ENCODE measurements at regions not wholly inside any gene's neighbourhood (a gene's known extent, or its start where the extent isn't known, plus 50 kb on each side); places are given as distances from the start of the nearest gene placed in this dataset.

DNA sequence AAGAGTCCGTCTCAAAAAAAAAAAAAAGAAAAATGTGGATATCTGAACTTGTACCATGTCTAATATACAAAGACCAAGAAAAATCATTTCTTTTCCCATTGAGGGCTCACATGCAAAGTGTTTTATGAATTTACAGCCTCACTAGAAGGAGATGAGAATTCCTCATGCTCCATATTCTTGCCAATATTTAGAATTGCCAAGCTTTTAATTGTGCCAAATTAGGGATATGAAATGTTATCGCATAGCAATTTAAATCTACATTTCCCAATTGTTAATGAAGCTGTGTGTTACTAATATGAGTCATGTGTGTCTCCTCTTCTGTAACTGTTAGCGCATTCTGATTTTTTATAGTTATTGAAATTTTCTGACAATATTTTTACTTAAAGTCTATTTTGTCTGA, 63.0 kb upstream of the CRYM start:
- CTCF ChIA-PET, result no interaction called here
- POLR2A ChIA-PET, result no interaction called here
- TF ChIP-seq, protein P1, sequence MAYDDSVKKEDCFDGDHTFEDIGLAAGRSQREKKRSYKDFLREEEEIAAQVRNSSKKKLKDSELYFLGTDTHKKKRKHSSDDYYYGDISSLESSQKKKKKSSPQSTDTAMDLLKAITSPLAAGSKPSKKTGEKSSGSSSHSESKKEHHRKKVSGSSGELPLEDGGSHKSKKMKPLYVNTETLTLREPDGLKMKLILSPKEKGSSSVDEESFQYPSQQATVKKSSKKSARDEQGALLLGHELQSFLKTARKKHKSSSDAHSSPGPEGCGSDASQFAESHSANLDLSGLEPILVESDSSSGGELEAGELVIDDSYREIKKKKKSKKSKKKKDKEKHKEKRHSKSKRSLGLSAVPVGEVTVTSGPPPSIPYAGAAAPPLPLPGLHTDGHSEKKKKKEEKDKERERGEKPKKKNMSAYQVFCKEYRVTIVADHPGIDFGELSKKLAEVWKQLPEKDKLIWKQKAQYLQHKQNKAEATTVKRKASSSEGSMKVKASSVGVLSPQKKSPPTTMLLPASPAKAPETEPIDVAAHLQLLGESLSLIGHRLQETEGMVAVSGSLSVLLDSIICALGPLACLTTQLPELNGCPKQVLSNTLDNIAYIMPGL (CRISPR knock-in tag; IDR thresholded peaks at IDR 0.05), result no peak
- TF ChIP-seq ZNF416 (CRISPR knock-in tag; IDR thresholded peaks at IDR 0.05) (no peak), IRF2 (CRISPR knock-in tag; IDR thresholded peaks at IDR 0.05; ENCODE audit: borderline replicate concordance, low read depth) (no peak), ZNF232 (CRISPR knock-in tag; IDR thresholded peaks at IDR 0.05) (no peak), NR2C2 (CRISPR knock-in tag; IDR thresholded peaks at IDR 0.05) (no peak), JAZF1 (CRISPR knock-in tag; IDR thresholded peaks at IDR 0.05) (no peak), HMGA2 (CRISPR knock-in tag; IDR thresholded peaks at IDR 0.05) (no peak)
- TF ChIP-seq, protein P2, sequence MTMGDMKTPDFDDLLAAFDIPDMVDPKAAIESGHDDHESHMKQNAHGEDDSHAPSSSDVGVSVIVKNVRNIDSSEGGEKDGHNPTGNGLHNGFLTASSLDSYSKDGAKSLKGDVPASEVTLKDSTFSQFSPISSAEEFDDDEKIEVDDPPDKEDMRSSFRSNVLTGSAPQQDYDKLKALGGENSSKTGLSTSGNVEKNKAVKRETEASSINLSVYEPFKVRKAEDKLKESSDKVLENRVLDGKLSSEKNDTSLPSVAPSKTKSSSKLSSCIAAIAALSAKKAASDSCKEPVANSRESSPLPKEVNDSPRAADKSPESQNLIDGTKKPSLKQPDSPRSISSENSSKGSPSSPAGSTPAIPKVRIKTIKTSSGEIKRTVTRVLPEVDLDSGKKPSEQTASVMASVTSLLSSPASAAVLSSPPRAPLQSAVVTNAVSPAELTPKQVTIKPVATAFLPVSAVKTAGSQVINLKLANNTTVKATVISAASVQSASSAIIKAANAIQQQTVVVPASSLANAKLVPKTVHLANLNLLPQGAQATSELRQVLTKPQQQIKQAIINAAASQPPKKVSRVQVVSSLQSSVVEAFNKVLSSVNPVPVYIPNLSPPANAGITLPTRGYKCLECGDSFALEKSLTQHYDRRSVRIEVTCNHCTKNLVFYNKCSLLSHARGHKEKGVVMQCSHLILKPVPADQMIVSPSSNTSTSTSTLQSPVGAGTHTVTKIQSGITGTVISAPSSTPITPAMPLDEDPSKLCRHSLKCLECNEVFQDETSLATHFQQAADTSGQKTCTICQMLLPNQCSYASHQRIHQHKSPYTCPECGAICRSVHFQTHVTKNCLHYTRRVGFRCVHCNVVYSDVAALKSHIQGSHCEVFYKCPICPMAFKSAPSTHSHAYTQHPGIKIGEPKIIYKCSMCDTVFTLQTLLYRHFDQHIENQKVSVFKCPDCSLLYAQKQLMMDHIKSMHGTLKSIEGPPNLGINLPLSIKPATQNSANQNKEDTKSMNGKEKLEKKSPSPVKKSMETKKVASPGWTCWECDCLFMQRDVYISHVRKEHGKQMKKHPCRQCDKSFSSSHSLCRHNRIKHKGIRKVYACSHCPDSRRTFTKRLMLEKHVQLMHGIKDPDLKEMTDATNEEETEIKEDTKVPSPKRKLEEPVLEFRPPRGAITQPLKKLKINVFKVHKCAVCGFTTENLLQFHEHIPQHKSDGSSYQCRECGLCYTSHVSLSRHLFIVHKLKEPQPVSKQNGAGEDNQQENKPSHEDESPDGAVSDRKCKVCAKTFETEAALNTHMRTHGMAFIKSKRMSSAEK (CRISPR knock-in tag; IDR thresholded peaks at IDR 0.05; ENCODE audit: borderline replicate concordance), result no peak
- TF ChIP-seq, protein P3, sequence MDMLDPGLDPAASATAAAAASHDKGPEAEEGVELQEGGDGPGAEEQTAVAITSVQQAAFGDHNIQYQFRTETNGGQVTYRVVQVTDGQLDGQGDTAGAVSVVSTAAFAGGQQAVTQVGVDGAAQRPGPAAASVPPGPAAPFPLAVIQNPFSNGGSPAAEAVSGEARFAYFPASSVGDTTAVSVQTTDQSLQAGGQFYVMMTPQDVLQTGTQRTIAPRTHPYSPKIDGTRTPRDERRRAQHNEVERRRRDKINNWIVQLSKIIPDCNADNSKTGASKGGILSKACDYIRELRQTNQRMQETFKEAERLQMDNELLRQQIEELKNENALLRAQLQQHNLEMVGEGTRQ (CRISPR knock-in tag; IDR thresholded peaks at IDR 0.05), result no peak
- TF ChIP-seq, protein P4, sequence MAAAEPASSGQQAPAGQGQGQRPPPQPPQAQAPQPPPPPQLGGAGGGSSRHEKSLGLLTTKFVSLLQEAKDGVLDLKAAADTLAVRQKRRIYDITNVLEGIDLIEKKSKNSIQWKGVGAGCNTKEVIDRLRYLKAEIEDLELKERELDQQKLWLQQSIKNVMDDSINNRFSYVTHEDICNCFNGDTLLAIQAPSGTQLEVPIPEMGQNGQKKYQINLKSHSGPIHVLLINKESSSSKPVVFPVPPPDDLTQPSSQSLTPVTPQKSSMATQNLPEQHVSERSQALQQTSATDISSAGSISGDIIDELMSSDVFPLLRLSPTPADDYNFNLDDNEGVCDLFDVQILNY (CRISPR knock-in tag; IDR thresholded peaks at IDR 0.05), result no peak
- TF ChIP-seq, protein P5, sequence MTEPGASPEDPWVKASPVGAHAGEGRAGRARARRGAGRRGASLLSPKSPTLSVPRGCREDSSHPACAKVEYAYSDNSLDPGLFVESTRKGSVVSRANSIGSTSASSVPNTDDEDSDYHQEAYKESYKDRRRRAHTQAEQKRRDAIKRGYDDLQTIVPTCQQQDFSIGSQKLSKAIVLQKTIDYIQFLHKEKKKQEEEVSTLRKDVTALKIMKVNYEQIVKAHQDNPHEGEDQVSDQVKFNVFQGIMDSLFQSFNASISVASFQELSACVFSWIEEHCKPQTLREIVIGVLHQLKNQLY (CRISPR knock-in tag; IDR thresholded peaks at IDR 0.05), result no peak

DNA sequence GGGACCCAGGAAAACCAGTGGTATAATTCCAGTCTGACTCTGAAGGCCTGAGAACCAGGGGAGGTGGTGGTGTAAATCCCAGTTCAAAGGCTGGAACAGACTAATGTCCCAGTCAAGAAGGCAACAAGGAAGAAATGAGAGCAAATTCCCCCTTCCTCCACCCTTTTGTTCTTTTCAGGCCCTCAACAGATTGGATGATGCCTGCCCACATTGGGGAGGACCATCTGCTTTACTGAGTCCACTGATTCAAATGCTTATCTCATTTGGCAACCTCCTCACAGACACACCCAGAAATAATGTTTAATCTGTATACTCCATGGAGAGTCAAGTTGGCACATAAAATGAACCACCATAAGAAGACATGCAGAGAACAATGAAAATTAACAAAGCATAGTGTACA, 61.9 kb upstream of the CRYM start:
- no peaks in the 10 kb centered on the region for H3K27me3 Mint-ChIP-seq (ENCODE audit: low read depth)
- POLR2A ChIA-PET, result no interaction called here

More for the DNA sequence above, 63.0 kb upstream of the CRYM start:
- Mint-ChIP-seq H3K36me3 (no peaks in the 10 kb centered on the region), H3K9me3 (peaks cover 14% of the 10 kb centered on the region), H3K27ac (no peak overlapping the region), H3K4me3 (no peak overlapping the region), H3K4me1 (peaks cover 10% of the 10 kb centered on the region), H3K27me3 (ENCODE audit: low read depth) (no peaks in the 10 kb centered on the region; the same call in 1 of the 2 replicates)
- no peak for DNase-seq (ENCODE audit: low spot score)
- ATAC-seq, result no peak

More for the DNA sequence above, 61.9 kb upstream of the CRYM start:
- no peak for DNase-seq (ENCODE audit: low spot score)
- Mint-ChIP-seq H3K4me1 (peaks cover 5% of the 10 kb centered on the region), H3K9me3 (peaks cover 26% of the 10 kb centered on the region), H3K27ac (no peak overlapping the region), H3K4me3 (no peak overlapping the region), H3K36me3 (peaks cover 7% of the 10 kb centered on the region)
- no peak for ATAC-seq
- CTCF ChIA-PET, result interaction anchor here (1.2 kb wide), 1 partner anchor 960 kb away, joined by 3 read pairs; no protein-coding TSS in a partner anchor
- no peak for TF ChIP-seq GTF2I (CRISPR knock-in tag; conservative IDR thresholded peaks at IDR 0.05)
- TF ChIP-seq ZBTB21 (CRISPR knock-in tag; IDR thresholded peaks at IDR 0.05; ENCODE audit: borderline replicate concordance), result no peak
- TF ChIP-seq, protein P6, sequence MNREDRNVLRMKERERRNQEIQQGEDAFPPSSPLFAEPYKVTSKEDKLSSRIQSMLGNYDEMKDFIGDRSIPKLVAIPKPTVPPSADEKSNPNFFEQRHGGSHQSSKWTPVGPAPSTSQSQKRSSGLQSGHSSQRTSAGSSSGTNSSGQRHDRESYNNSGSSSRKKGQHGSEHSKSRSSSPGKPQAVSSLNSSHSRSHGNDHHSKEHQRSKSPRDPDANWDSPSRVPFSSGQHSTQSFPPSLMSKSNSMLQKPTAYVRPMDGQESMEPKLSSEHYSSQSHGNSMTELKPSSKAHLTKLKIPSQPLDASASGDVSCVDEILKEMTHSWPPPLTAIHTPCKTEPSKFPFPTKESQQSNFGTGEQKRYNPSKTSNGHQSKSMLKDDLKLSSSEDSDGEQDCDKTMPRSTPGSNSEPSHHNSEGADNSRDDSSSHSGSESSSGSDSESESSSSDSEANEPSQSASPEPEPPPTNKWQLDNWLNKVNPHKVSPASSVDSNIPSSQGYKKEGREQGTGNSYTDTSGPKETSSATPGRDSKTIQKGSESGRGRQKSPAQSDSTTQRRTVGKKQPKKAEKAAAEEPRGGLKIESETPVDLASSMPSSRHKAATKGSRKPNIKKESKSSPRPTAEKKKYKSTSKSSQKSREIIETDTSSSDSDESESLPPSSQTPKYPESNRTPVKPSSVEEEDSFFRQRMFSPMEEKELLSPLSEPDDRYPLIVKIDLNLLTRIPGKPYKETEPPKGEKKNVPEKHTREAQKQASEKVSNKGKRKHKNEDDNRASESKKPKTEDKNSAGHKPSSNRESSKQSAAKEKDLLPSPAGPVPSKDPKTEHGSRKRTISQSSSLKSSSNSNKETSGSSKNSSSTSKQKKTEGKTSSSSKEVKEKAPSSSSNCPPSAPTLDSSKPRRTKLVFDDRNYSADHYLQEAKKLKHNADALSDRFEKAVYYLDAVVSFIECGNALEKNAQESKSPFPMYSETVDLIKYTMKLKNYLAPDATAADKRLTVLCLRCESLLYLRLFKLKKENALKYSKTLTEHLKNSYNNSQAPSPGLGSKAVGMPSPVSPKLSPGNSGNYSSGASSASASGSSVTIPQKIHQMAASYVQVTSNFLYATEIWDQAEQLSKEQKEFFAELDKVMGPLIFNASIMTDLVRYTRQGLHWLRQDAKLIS (CRISPR knock-in tag; IDR thresholded peaks at IDR 0.05; ENCODE audit: borderline replicate concordance), result no peak
- TF ChIP-seq CREM (CRISPR knock-in tag; IDR thresholded peaks at IDR 0.05), result no peak

All from WTC11 (cell line).